Ascending aorta (tissue), 2 donors: ENCODE measurements at regions not wholly inside any gene's neighbourhood (a gene's known extent, or its start where the extent isn't known, plus 50 kb on each side); places are given as distances from the start of the nearest gene placed in this dataset.

Source experiments
- DNase-seq, 2 donors: peaks; one replicate each; pipeline ENCODE4 v3.0.0-alpha.2; 2019; ENCODE audit warnings: low spot score in 2 of 2
- H3K27ac ChIP-seq, 2 donors: fragments of 200-600 bp; sonication (generic); one replicate each; pipeline ENCODE4 v1.5.1; 2016 to 2017; ENCODE audit warnings: mild to moderate bottlenecking in 1 of 2
- H3K27me3 ChIP-seq: fragments of 200-600 bp; sonication (generic); one replicate; pipeline ENCODE4 v1.5.1; 2017
- H3K36me3 ChIP-seq, 2 donors: fragments of 200-600 bp; sonication (generic); one replicate each; pipeline ENCODE4 v1.5.1; 2016
- H3K4me1 ChIP-seq, 2 donors: fragments of 200-600 bp; sonication (generic); one replicate each; pipeline ENCODE4 v1.5.1; 2016 to 2017; ENCODE audit warnings: mild to moderate bottlenecking in 1 of 2
- H3K4me3 ChIP-seq, 2 donors: fragments of 200-600 bp; sonication (generic); one replicate each; pipeline ENCODE4 v1.5.1; 2016 to 2017; ENCODE audit warnings: mild to moderate bottlenecking in 1 of 2
- H3K9me3 ChIP-seq, 2 donors: fragments of 200-600 bp; sonication (generic); one replicate each; pipeline ENCODE4 v1.5.1; 2016
- intact Hi-C: fragments of 100-400 bp; cut with DNase I; formaldehyde crosslinking; loops from one replicate; pipeline ENCODE4 v1.15.1; 2023
- TF ChIP-seq, protein P1 (sequence below), 3 experiments: fragments of 200-600 bp in 2 of 3; fragments of 450-650 bp in 1 of 3; sonication (generic) in 2 of 3; IDR thresholded peaks; one replicate each; pipeline ENCODE4 v1.5.1; 2016 to 2019; ENCODE audit warnings: antibody characterized with exemption in 3 of 3, mild to moderate bottlenecking in 1 of 3, moderate library complexity in 1 of 3

DNA sequence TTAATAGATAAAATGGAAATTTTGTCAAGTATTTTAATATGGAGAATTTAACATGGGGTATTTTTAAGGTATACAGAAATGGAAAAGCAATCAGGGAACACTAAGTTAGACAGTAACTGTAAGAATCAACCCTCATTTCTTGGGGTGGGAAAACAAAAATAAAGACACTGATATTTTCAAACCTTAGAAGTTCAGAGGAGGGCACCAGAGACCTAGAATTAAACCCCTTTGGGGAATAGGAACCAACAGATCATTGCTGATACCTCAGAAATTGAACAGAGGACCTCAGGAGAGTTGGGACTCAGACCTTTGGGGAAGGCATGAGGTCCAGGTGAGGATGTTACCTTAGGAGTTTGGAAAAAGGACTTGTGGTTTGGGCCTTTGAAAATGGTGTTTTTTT is 435.6 kb downstream of the TMA16 start:
- Histone ChIP-seq H3K9me3 (no peaks in the 10 kb centered on the region), H3K36me3 (no peaks in the 10 kb centered on the region), H3K27ac (no peak overlapping the region), H3K4me3 (no peak overlapping the region), H3K27me3 (no peaks in the 10 kb centered on the region), H3K4me1 (no peaks in the 10 kb centered on the region)
- DNase-seq = no peak
- TF ChIP-seq, protein P1, sequence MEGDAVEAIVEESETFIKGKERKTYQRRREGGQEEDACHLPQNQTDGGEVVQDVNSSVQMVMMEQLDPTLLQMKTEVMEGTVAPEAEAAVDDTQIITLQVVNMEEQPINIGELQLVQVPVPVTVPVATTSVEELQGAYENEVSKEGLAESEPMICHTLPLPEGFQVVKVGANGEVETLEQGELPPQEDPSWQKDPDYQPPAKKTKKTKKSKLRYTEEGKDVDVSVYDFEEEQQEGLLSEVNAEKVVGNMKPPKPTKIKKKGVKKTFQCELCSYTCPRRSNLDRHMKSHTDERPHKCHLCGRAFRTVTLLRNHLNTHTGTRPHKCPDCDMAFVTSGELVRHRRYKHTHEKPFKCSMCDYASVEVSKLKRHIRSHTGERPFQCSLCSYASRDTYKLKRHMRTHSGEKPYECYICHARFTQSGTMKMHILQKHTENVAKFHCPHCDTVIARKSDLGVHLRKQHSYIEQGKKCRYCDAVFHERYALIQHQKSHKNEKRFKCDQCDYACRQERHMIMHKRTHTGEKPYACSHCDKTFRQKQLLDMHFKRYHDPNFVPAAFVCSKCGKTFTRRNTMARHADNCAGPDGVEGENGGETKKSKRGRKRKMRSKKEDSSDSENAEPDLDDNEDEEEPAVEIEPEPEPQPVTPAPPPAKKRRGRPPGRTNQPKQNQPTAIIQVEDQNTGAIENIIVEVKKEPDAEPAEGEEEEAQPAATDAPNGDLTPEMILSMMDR (IDR thresholded peaks at IDR 0.05) = no peak
- intact Hi-C loops = no loop called here

- no peaks in the 10 kb centered on the region for H3K4me1 ChIP-seq
- H3K36me3 ChIP-seq = no peaks in the 10 kb centered on the region
- DNase-seq = no peak
- H3K4me3 ChIP-seq = no peak overlapping the region
- no peaks in the 10 kb centered on the region for H3K9me3 ChIP-seq
- no peak overlapping the region for H3K27ac ChIP-seq
- intact Hi-C loops = no loop called here
- TF ChIP-seq, protein P1 (IDR thresholded peaks at IDR 0.05) = no peak
- no peaks in the 10 kb centered on the region for H3K27me3 ChIP-seq
Observed at GRCh38 chr4:163932504-163932903, 438.0 kb downstream of the TMA16 start.

DNA sequence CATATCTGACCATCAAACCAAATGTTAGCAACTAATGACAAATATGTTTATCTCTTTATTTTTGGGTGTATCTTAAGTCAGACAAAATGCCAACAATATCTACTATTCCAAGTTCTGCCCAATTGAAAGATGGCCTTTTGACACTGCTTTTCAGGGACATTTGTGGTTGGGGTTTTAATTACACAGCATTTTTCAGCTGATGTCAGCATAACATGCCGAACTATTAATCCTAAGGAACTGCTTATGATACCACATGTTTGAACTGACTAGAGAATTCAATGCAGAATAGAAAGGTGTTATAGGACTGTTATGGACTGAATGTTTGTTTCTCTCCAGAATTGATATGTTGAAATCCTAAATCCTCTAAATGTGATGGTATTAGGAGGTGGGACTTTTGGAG is 445.1 kb downstream of the TMA16 start:
- H3K9me3 ChIP-seq = no peaks in the 10 kb centered on the region
- H3K4me1 ChIP-seq = no peaks in the 10 kb centered on the region
- H3K36me3 ChIP-seq = no peaks in the 10 kb centered on the region
- no peak overlapping the region for H3K4me3 ChIP-seq
- DNase-seq = no peak
- H3K27me3 ChIP-seq = no peaks in the 10 kb centered on the region
- intact Hi-C loops = no loop called here
- TF ChIP-seq, protein P1 (IDR thresholded peaks at IDR 0.05) = no peak
- H3K27ac ChIP-seq = no peak overlapping the region

DNA sequence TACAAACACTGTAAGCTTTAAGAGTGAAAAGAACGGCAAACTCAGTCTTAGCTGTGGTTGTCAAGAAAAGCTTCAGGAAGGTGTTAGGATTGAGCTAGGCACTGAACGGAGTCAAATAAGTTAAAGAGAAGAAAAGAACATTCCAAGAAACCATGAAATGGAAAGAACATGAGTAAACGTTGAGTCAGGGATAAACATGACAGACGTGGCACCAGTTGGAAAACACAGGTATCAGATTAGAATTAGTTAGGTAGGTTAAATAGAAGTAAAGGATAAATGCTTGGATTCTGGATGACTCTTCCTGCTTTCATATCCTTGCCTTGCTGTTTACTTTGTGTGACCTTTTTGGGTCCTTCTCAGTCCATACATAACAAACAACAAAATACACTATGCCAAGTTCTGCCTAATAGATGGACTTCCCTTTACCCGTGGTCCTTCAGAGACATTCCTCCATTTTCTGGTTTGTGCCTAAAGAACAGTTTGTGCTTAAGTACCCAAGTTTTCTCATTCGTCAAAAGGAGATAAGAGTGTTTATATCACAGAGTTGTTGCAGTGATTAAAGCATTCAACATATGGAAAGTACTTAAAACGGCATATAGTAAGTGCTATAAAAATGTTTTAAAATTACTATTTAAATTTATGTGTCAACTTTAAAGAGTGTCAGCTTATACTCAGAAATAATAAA is 446.9 kb downstream of the TMA16 start:
- Histone ChIP-seq H3K27me3 (no peaks in the 10 kb centered on the region), H3K9me3 (no peaks in the 10 kb centered on the region), H3K36me3 (no peaks in the 10 kb centered on the region), H3K4me3 (no peak overlapping the region), H3K27ac (no peak overlapping the region), H3K4me1 (no peaks in the 10 kb centered on the region)
- TF ChIP-seq, protein P1 (IDR thresholded peaks at IDR 0.05) = no peak
- intact Hi-C loops = no loop called here
- DNase-seq = no peak

- DNase-seq = no peak
- TF ChIP-seq, protein P1 (IDR thresholded peaks at IDR 0.05) = no peak
Observed at GRCh38 chr4:163948920-163949455, 454.5 kb downstream of the TMA16 start.

More at GRCh38 chr4:163948920-163949455, 454.5 kb downstream of the TMA16 start:
- H3K27ac ChIP-seq = no peak overlapping the region
- no peak overlapping the region for H3K4me3 ChIP-seq
- intact Hi-C loops = no loop called here
- H3K27me3 ChIP-seq = no peaks in the 10 kb centered on the region
- H3K4me1 ChIP-seq = no peaks in the 10 kb centered on the region
- no peaks in the 10 kb centered on the region for H3K36me3 ChIP-seq
- no peaks in the 10 kb centered on the region for H3K9me3 ChIP-seq
